Epithelial cell of esophagus (primary cell): ENCODE measurements at regions not wholly inside any gene's neighbourhood (a gene's known extent, or its start where the extent isn't known, plus 50 kb on each side); places are given as distances from the start of the nearest gene placed in this dataset.
A peak's percentile ranks its signal among the peaks of the same experiment; 100 is the strongest.

Experiments used
- DNase-seq: peaks from one replicate; pipeline ENCODE4 v3.0.0; 2010; ENCODE audit warnings: low read depth
- H3K4me3 ChIP-seq: 2 replicates; pipeline ENCODE4 v1.5.1; 2011; ENCODE audit warnings: mild to moderate bottlenecking, low read length, control low read depth
- TF ChIP-seq, protein P1 (sequence below): IDR thresholded peaks from 2 replicates; pipeline ENCODE4 v1.5.1; 2011; ENCODE audit warnings: low read depth, mild to moderate bottlenecking, low read length, control low read depth, inconsistent platforms; ENCODE audit not compliant: insufficient read depth; ENCODE audit errors: missing control alignments

DNA sequence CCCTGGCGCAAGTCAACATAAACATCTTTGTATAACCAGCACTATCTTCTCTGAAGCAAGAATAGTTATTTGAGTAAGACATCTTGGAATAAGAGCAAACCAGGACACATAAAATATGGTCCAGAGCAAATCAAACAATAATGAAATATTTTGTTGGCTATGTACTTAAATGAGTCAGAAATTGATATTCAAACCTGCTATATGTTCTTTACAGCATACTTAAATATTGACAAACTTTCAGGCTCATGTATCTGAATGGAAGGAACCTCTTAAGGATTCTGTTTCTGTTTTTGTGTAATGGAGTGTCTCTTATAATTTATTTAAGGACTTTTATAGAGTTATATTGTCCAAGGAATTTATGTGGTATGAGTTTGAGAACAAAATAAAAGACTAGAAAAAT lies 747.3 kb downstream of the EFNA5 start:
- TF ChIP-seq, protein P1, sequence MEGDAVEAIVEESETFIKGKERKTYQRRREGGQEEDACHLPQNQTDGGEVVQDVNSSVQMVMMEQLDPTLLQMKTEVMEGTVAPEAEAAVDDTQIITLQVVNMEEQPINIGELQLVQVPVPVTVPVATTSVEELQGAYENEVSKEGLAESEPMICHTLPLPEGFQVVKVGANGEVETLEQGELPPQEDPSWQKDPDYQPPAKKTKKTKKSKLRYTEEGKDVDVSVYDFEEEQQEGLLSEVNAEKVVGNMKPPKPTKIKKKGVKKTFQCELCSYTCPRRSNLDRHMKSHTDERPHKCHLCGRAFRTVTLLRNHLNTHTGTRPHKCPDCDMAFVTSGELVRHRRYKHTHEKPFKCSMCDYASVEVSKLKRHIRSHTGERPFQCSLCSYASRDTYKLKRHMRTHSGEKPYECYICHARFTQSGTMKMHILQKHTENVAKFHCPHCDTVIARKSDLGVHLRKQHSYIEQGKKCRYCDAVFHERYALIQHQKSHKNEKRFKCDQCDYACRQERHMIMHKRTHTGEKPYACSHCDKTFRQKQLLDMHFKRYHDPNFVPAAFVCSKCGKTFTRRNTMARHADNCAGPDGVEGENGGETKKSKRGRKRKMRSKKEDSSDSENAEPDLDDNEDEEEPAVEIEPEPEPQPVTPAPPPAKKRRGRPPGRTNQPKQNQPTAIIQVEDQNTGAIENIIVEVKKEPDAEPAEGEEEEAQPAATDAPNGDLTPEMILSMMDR = no peak
- no peak overlapping the region for H3K4me3 ChIP-seq

DNA sequence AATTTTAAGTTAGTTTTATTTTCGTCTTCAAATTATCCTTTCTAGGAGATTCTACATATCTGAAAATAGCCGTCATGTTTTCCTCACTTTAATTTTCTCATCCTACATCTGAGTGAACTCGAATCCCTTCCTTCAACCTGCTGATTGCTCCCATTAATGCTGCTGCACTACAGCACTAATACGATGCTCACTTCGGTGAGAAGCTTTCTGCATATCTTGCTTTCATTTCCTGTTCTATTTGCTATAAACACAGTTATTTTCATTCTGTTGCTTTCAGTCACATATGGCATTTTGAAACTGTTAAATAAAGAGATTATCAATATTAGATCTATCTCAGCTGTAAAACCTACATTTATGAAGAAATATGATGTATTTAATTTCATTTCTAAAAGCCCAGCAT lies 749.2 kb downstream of the EFNA5 start:
- TF ChIP-seq, protein P1 = no peak
- no peak for DNase-seq
- H3K4me3 ChIP-seq = no peak overlapping the region

More for the DNA sequence above, 747.3 kb downstream of the EFNA5 start:
- DNase-seq = no peak

- no peak overlapping the region for H3K4me3 ChIP-seq
- no peak for DNase-seq
- TF ChIP-seq, protein P1 = no peak
These were observed 760.3 kb downstream of the EFNA5 start for GRCh38 chr5:106910486-106910885.

DNA sequence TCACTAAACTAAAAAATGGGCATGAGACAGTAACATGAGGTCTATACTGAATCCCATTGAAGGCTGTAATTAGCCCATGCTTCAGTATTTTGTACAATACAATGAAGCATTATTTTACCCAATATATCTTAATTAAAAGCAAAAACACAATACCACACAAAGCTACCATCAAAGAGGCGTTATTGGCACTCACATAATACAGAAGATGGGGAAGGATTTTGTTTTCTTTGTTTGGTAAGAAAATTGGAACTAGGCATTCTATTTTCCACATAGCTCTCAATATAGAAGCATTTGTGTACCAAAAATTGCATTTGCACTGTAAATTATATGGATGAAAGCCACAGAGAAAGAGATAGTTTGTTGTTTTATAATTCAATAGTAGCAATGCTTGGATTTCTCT lies 761.0 kb downstream of the EFNA5 start:
- H3K4me3 ChIP-seq = no peak overlapping the region
- TF ChIP-seq, protein P1 = no peak
- DNase-seq = no peak

GRCh38 chr5:106907979-106908378 lies 762.8 kb downstream of the EFNA5 start:
- TF ChIP-seq, protein P1 = no peak

DNA sequence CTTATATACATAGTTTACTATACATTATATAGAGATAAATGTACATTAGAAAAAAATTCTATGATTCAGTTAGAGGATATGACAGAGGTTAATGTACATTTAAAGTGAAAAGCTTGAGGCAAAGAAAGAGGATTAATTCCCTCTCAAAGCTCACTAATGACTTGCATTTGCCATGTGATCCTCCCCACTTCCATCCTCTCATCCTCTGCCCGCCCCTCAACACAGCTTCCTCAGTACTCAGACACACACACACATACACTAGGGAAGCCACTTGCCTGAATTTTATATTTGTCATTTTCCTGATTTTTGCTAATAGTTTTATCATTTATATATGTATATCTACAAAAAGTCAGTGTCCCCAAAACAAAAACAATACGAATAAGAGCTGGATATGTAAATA lies 764.5 kb downstream of the EFNA5 start:
- DNase-seq = no peak
- TF ChIP-seq, protein P1 = no peak
- no peak overlapping the region for H3K4me3 ChIP-seq

More at GRCh38 chr5:106907979-106908378, 762.8 kb downstream of the EFNA5 start:
- H3K4me3 ChIP-seq = no peak overlapping the region
- no peak for DNase-seq

GRCh38 chr5:106894964-106895363 lies 775.8 kb downstream of the EFNA5 start:
- DNase-seq = peak; percentile 36
- TF ChIP-seq, protein P1 = no peak
- no peak overlapping the region for H3K4me3 ChIP-seq
